ENCODE measurements at regions not wholly inside any gene's neighbourhood (a gene's known extent, or its start where the extent isn't known, plus 50 kb on each side); places are given as distances from the start of the nearest gene placed in this dataset.

GRCh38 chr13:60214213-60215055, 50.7 kb upstream of the DIAPH3 start:
- H3K4me3 Mint-ChIP-seq, result no peak overlapping the region
- Histone ChIP-seq H2AFZ (no peak overlapping the region), H3F3A (replicated peaks; ENCODE audit: low read depth) (no peaks in the 10 kb centered on the region), H3K27me3 (ENCODE audit: insufficient read depth) (no peaks in the 10 kb centered on the region), H3K4me3 (no peak overlapping the region), H3K36me3 (ENCODE audit: insufficient read depth) (no peaks in the 10 kb centered on the region), H3K4me2 (no peak overlapping the region), H3K27ac (ENCODE audit: low read depth) (no peak overlapping the region), H4K20me1 (replicated peaks; ENCODE audit: insufficient read depth) (no peaks in the 10 kb centered on the region), H3K4me1 (ENCODE audit: insufficient read depth) (no peaks in the 10 kb centered on the region), H3K79me2 (replicated peaks; ENCODE audit: insufficient read depth) (no peaks in the 10 kb centered on the region), H3K9me2 (ENCODE audit: insufficient read depth) (no peaks in the 10 kb centered on the region)
- DNase-seq (ENCODE audit: low spot score), result no peak
- no peak overlapping the region for H3K27ac Mint-ChIP-seq
- no peak for ATAC-seq
- no peaks in the 10 kb centered on the region for H3K36me3 Mint-ChIP-seq (ENCODE audit: low read depth)
- no peaks in the 10 kb centered on the region for H3K27me3 Mint-ChIP-seq (ENCODE audit: insufficient read depth, low read depth, poor library complexity)
- no peaks in the 10 kb centered on the region; the same call in 2 of the 3 replicates for H3K4me1 Mint-ChIP-seq
- no peak for TF ChIP-seq ZNF331 (CRISPR knock-in tag; IDR thresholded peaks at IDR 0.05; ENCODE audit: low read depth)
- TF ChIP-seq, protein P1, sequence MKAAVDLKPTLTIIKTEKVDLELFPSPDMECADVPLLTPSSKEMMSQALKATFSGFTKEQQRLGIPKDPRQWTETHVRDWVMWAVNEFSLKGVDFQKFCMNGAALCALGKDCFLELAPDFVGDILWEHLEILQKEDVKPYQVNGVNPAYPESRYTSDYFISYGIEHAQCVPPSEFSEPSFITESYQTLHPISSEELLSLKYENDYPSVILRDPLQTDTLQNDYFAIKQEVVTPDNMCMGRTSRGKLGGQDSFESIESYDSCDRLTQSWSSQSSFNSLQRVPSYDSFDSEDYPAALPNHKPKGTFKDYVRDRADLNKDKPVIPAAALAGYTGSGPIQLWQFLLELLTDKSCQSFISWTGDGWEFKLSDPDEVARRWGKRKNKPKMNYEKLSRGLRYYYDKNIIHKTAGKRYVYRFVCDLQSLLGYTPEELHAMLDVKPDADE (IDR thresholded peaks at IDR 0.05), result no peak
- TF ChIP-seq REST (IDR thresholded peaks at IDR 0.05; ENCODE audit: unreplicated experiment), result no peak
- no peak for TF ChIP-seq NANOG (IDR thresholded peaks at IDR 0.05; ENCODE audit: borderline replicate concordance)
- TF ChIP-seq, protein P2, sequence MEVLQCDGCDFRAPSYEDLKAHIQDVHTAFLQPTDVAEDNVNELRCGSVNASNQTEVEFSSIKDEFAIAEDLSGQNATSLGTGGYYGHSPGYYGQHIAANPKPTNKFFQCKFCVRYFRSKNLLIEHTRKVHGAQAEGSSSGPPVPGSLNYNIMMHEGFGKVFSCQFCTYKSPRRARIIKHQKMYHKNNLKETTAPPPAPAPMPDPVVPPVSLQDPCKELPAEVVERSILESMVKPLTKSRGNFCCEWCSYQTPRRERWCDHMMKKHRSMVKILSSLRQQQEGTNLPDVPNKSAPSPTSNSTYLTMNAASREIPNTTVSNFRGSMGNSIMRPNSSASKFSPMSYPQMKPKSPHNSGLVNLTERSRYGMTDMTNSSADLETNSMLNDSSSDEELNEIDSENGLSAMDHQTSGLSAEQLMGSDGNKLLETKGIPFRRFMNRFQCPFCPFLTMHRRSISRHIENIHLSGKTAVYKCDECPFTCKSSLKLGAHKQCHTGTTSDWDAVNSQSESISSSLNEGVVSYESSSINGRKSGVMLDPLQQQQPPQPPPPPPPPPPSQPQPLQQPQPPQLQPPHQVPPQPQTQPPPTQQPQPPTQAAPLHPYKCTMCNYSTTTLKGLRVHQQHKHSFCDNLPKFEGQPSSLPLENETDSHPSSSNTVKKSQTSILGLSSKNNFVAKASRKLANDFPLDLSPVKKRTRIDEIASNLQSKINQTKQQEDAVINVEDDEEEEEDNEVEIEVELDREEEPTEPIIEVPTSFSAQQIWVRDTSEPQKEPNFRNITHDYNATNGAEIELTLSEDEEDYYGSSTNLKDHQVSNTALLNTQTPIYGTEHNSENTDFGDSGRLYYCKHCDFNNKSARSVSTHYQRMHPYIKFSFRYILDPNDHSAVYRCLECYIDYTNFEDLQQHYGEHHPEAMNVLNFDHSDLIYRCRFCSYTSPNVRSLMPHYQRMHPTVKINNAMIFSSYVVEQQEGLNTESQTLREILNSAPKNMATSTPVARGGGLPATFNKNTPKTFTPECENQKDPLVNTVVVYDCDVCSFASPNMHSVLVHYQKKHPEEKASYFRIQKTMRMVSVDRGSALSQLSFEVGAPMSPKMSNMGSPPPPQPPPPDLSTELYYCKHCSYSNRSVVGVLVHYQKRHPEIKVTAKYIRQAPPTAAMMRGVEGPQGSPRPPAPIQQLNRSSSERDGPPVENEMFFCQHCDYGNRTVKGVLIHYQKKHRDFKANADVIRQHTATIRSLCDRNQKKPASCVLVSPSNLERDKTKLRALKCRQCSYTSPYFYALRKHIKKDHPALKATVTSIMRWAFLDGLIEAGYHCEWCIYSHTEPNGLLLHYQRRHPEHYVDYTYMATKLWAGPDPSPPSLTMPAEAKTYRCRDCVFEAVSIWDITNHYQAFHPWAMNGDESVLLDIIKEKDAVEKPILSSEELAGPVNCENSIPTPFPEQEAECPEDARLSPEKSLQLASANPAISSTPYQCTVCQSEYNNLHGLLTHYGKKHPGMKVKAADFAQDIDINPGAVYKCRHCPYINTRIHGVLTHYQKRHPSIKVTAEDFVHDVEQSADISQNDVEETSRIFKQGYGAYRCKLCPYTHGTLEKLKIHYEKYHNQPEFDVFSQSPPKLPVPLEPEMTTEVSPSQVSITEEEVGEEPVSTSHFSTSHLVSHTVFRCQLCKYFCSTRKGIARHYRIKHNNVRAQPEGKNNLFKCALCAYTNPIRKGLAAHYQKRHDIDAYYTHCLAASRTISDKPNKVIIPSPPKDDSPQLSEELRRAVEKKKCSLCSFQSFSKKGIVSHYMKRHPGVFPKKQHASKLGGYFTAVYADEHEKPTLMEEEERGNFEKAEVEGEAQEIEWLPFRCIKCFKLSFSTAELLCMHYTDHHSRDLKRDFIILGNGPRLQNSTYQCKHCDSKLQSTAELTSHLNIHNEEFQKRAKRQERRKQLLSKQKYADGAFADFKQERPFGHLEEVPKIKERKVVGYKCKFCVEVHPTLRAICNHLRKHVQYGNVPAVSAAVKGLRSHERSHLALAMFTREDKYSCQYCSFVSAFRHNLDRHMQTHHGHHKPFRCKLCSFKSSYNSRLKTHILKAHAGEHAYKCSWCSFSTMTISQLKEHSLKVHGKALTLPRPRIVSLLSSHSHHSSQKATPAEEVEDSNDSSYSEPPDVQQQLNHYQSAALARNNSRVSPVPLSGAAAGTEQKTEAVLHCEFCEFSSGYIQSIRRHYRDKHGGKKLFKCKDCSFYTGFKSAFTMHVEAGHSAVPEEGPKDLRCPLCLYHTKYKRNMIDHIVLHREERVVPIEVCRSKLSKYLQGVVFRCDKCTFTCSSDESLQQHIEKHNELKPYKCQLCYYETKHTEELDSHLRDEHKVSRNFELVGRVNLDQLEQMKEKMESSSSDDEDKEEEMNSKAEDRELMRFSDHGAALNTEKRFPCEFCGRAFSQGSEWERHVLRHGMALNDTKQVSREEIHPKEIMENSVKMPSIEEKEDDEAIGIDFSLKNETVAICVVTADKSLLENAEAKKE (CRISPR knock-in tag; IDR thresholded peaks at IDR 0.05), result no peak
- no peak for TF ChIP-seq STAT1 (IDR thresholded peaks at IDR 0.05; ENCODE audit: unreplicated experiment)
- TF ChIP-seq CREB1 (CRISPR knock-in tag; IDR thresholded peaks at IDR 0.05; ENCODE audit: low read depth), result no peak
- TF ChIP-seq EZH2phosphoT487 (IDR thresholded peaks at IDR 0.05; ENCODE audit: unreplicated experiment), result no peak
- TF ChIP-seq POLR2AphosphoS5 (IDR thresholded peaks at IDR 0.05; ENCODE audit: low read depth), result no peak
- TF ChIP-seq JUNB (IDR thresholded peaks at IDR 0.05; ENCODE audit: unreplicated experiment), result no peak
- TF ChIP-seq EZH2 (IDR thresholded peaks at IDR 0.05; ENCODE audit: low read depth, unreplicated experiment), result no peak
- TF ChIP-seq, protein P3, sequence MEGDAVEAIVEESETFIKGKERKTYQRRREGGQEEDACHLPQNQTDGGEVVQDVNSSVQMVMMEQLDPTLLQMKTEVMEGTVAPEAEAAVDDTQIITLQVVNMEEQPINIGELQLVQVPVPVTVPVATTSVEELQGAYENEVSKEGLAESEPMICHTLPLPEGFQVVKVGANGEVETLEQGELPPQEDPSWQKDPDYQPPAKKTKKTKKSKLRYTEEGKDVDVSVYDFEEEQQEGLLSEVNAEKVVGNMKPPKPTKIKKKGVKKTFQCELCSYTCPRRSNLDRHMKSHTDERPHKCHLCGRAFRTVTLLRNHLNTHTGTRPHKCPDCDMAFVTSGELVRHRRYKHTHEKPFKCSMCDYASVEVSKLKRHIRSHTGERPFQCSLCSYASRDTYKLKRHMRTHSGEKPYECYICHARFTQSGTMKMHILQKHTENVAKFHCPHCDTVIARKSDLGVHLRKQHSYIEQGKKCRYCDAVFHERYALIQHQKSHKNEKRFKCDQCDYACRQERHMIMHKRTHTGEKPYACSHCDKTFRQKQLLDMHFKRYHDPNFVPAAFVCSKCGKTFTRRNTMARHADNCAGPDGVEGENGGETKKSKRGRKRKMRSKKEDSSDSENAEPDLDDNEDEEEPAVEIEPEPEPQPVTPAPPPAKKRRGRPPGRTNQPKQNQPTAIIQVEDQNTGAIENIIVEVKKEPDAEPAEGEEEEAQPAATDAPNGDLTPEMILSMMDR (conservative IDR thresholded peaks at IDR 0.05; ENCODE audit: low read depth in 2 of 2), result no peak
- no peak for TF ChIP-seq ZNF114 (CRISPR knock-in tag; IDR thresholded peaks at IDR 0.05)
- no peaks in the 10 kb centered on the region for H3K9me3 Mint-ChIP-seq
